Panc1 (cell line): ENCODE measurements at regions not wholly inside any gene's neighbourhood (a gene's known extent, or its start where the extent isn't known, plus 50 kb on each side); places are given as distances from the start of the nearest gene placed in this dataset.

ENCODE experiments used
- ATAC-seq: fragments of 200-7000 bp; cut with Tn5 transposase; 2 replicates; pipeline ENCODE4 v1.9.1; 2020; ENCODE audit warnings: mild to moderate bottlenecking, moderate library complexity
- BruUV-seq: library from RNA; stranded (reverse); fragments of 400-500 nt; replicated peaks from 2 replicates; lab custom pipeline; 2021; lab: Mats Ljungman, UMichigan
- CTCF ChIA-PET: fragments of 300-600 bp; sonication (Branson Sonifier 250); formaldehyde crosslinking; loops from one replicate; lab custom pipeline; 2022; ENCODE audit warnings: antibody characterized with exemption; lab: Charles Lee
- POLR2A ChIA-PET: fragments of 300-600 bp; sonication (Branson Sonifier 250); formaldehyde crosslinking; loops from one replicate; lab custom pipeline; 2022; ENCODE audit warnings: antibody characterized with exemption; lab: Charles Lee
- DNase-seq: peaks from one replicate; pipeline ENCODE4 v3.0.0-alpha.2; 2010; ENCODE audit warnings: low read depth, low spot score
- H3K27ac ChIP-seq: 2 replicates; pipeline ENCODE4 v1.5.1; 2011; ENCODE audit warnings: mild to moderate bottlenecking, low read length, inconsistent platforms
- H3K27me3 ChIP-seq: fragments of 200-500 bp; sonication (Bioruptor generic); 2 replicates; pipeline ENCODE4 v1.6.0; 2014; ENCODE audit warnings: low read length, inconsistent platforms; ENCODE audit not compliant: control insufficient read depth, insufficient read depth
- H3K36me3 ChIP-seq: fragments of 200-500 bp; sonication (Bioruptor generic); 2 replicates; pipeline ENCODE4 v1.5.1; 2014; ENCODE audit warnings: inconsistent platforms, mild to moderate bottlenecking, low read length, moderate library complexity; ENCODE audit not compliant: control insufficient read depth, insufficient read depth
- H3K4me1 ChIP-seq: 2 replicates; pipeline ENCODE4 v1.5.1; 2011; ENCODE audit warnings: inconsistent platforms, mild to moderate bottlenecking, low read length, moderate library complexity; ENCODE audit not compliant: control insufficient read depth, insufficient read depth
- H3K4me3 ChIP-seq, 2 experiments: 2 replicates each; pipeline ENCODE4 v1.5.1; 2011 to 2012; ENCODE audit warnings: low read depth in 2 of 2, low read length in 2 of 2, mild to moderate bottlenecking in 2 of 2, inconsistent platforms in 1 of 2, moderate library complexity in 1 of 2
- H3K9me3 ChIP-seq: fragments of 200-500 bp; sonication (Bioruptor generic); 2 replicates; pipeline ENCODE4 v1.5.1; 2014; ENCODE audit warnings: low read depth, mild to moderate bottlenecking, inconsistent platforms, low read length, moderate library complexity; ENCODE audit not compliant: control insufficient read depth, insufficient read depth
- POLR2AphosphoS5 ChIP-seq: IDR thresholded peaks from 2 replicates; pipeline ENCODE4 v1.6.1; 2012; ENCODE audit warnings: mild to moderate bottlenecking, low read depth, low read length, moderate library complexity
- SIN3A ChIP-seq: IDR thresholded peaks from 2 replicates; pipeline ENCODE4 v1.6.1; 2012; ENCODE audit warnings: low read depth, mild to moderate bottlenecking, low read length, moderate library complexity, borderline replicate concordance; ENCODE audit not compliant: insufficient read depth
- TCF7L2 ChIP-seq: IDR thresholded peaks from 2 replicates; pipeline ENCODE4 v1.6.1; 2011; ENCODE audit warnings: mild to moderate bottlenecking, low read depth, low read length, inconsistent platforms
- in situ Hi-C: cut with HindIII; loops from 2 replicates; pipeline ENCODE4 v1.10.0; 2016; ENCODE audit warnings: low sequenced_read_pairs, low pct_unique_long_range_greater_than_20kb
- intact Hi-C: fragments of 100-400 bp; cut with micrococcal nuclease; formaldehyde crosslinking; loops from one replicate; pipeline ENCODE4 v1.10.0; 2022; ENCODE audit not compliant: unreplicated experiment
- TF ChIP-seq, protein P1 (sequence below), 2 experiments: IDR thresholded peaks; 2 replicates each; pipeline ENCODE4 v1.6.1; 2011 to 2012; ENCODE audit warnings: low read depth in 2 of 2, control low read depth in 1 of 2, low read length in 1 of 2, mild to moderate bottlenecking in 1 of 2, moderate library complexity in 1 of 2; ENCODE audit not compliant: insufficient read depth in 1 of 2
- TF ChIP-seq, protein P2 (sequence below): fragments of 450-650 bp; IDR thresholded peaks from 2 replicates; pipeline ENCODE4 v1.5.1; 2017; ENCODE audit warnings: mild to moderate bottlenecking

- DNase-seq (no peak), ATAC-seq (no peak)
- BruUV-seq = no TSS peak
- intact Hi-C loops = no loop called here
- Histone ChIP-seq H3K27me3 (no peaks in the 10 kb centered on the region; the same call in 1 of the 2 replicates), H3K36me3 (no peaks in the 10 kb centered on the region), H3K4me1 (no peaks in the 10 kb centered on the region), H3K4me3 (no peak overlapping the region), H3K9me3 (no peaks in the 10 kb centered on the region), H3K27ac (no peak overlapping the region)
- ChIA-PET CTCF (no interaction called here), POLR2A (no interaction called here)
- TF ChIP-seq, protein P1, sequence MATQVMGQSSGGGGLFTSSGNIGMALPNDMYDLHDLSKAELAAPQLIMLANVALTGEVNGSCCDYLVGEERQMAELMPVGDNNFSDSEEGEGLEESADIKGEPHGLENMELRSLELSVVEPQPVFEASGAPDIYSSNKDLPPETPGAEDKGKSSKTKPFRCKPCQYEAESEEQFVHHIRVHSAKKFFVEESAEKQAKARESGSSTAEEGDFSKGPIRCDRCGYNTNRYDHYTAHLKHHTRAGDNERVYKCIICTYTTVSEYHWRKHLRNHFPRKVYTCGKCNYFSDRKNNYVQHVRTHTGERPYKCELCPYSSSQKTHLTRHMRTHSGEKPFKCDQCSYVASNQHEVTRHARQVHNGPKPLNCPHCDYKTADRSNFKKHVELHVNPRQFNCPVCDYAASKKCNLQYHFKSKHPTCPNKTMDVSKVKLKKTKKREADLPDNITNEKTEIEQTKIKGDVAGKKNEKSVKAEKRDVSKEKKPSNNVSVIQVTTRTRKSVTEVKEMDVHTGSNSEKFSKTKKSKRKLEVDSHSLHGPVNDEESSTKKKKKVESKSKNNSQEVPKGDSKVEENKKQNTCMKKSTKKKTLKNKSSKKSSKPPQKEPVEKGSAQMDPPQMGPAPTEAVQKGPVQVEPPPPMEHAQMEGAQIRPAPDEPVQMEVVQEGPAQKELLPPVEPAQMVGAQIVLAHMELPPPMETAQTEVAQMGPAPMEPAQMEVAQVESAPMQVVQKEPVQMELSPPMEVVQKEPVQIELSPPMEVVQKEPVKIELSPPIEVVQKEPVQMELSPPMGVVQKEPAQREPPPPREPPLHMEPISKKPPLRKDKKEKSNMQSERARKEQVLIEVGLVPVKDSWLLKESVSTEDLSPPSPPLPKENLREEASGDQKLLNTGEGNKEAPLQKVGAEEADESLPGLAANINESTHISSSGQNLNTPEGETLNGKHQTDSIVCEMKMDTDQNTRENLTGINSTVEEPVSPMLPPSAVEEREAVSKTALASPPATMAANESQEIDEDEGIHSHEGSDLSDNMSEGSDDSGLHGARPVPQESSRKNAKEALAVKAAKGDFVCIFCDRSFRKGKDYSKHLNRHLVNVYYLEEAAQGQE (IDR thresholded peaks at IDR 0.05; ENCODE audit: insufficient read depth in 1 of 2, low read depth in 2 of 2, low read length in 1 of 2) = no peak
- TF ChIP-seq SIN3A (no peak), TCF7L2 (no peak), POLR2AphosphoS5 (no peak)
- TF ChIP-seq, protein P2, sequence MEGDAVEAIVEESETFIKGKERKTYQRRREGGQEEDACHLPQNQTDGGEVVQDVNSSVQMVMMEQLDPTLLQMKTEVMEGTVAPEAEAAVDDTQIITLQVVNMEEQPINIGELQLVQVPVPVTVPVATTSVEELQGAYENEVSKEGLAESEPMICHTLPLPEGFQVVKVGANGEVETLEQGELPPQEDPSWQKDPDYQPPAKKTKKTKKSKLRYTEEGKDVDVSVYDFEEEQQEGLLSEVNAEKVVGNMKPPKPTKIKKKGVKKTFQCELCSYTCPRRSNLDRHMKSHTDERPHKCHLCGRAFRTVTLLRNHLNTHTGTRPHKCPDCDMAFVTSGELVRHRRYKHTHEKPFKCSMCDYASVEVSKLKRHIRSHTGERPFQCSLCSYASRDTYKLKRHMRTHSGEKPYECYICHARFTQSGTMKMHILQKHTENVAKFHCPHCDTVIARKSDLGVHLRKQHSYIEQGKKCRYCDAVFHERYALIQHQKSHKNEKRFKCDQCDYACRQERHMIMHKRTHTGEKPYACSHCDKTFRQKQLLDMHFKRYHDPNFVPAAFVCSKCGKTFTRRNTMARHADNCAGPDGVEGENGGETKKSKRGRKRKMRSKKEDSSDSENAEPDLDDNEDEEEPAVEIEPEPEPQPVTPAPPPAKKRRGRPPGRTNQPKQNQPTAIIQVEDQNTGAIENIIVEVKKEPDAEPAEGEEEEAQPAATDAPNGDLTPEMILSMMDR = no peak
- in situ Hi-C loops = no loop called here
Observed at GRCh38 chr1:4960336-4960735, 305.9 kb downstream of the AJAP1 start.

DNA sequence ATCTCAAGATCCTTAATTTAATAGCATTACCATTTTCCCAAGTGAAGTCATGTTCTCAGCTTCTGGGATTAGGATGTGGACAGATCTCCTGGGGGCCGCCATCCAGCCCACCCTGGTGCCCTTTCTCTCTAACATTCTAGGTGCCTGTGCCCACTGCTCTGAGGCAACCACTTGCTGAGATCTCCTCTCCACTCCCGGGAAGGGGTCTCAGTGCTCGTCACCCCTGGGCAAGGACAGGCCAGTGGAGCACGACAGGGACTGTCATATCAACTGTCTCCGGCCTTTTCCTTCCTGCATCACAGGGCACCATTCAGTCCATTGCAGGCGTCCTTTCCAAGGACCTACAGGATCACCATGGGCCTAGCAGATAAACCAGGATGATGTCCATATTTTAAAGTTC, 304.8 kb downstream of the AJAP1 start:
- intact Hi-C loops (no loop called here), in situ Hi-C loops (no loop called here)
- Histone ChIP-seq H3K4me3 (no peak overlapping the region), H3K27ac (no peak overlapping the region), H3K9me3 (peaks cover 5% of the 10 kb centered on the region; the same call in 1 of the 2 replicates), H3K36me3 (no peaks in the 10 kb centered on the region), H3K27me3 (no peaks in the 10 kb centered on the region; the same call in 1 of the 2 replicates), H3K4me1 (no peaks in the 10 kb centered on the region)
- DNase-seq = no peak
- no peak for ATAC-seq
- POLR2A ChIA-PET = no interaction called here
- CTCF ChIA-PET = no interaction called here
- BruUV-seq = no TSS peak
- no peak for TF ChIP-seq SIN3A
- TF ChIP-seq, protein P2 = no peak
- TF ChIP-seq, protein P1 (IDR thresholded peaks at IDR 0.05; ENCODE audit: insufficient read depth in 1 of 2, low read depth in 2 of 2, low read length in 1 of 2) = no peak
- no peak for TF ChIP-seq TCF7L2
